ENCODE measurements at regions not wholly inside any gene's neighbourhood (a gene's known extent, or its start where the extent isn't known, plus 50 kb on each side); places are given as distances from the start of the nearest gene placed in this dataset.

DNA sequence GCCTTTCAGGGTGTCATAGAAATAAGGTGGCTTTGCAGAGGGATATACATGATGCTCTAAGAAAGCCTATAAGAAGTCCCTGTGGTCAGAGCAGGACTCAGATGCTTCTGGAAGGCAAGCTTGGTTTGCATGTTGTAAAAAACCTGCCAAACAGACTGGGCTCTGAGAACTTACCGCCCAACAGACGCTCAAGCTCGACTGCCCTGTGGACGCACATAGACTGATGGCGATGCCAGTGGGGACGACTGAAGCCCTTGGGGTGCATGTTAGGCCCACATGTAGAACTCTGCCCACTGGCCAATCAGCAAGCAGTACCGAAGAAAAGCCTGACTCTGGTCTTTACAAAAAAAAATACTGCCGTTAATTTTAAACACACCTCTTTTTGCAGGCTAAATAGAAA lies 133.8 kb downstream of the NAV1 start (continued):
- TF ChIP-seq NANOG (IDR thresholded peaks at IDR 0.05; ENCODE audit: borderline replicate concordance), result no peak
- TF ChIP-seq CREB1 (CRISPR knock-in tag; IDR thresholded peaks at IDR 0.05; ENCODE audit: low read depth), result no peak
- TF ChIP-seq, protein P1, sequence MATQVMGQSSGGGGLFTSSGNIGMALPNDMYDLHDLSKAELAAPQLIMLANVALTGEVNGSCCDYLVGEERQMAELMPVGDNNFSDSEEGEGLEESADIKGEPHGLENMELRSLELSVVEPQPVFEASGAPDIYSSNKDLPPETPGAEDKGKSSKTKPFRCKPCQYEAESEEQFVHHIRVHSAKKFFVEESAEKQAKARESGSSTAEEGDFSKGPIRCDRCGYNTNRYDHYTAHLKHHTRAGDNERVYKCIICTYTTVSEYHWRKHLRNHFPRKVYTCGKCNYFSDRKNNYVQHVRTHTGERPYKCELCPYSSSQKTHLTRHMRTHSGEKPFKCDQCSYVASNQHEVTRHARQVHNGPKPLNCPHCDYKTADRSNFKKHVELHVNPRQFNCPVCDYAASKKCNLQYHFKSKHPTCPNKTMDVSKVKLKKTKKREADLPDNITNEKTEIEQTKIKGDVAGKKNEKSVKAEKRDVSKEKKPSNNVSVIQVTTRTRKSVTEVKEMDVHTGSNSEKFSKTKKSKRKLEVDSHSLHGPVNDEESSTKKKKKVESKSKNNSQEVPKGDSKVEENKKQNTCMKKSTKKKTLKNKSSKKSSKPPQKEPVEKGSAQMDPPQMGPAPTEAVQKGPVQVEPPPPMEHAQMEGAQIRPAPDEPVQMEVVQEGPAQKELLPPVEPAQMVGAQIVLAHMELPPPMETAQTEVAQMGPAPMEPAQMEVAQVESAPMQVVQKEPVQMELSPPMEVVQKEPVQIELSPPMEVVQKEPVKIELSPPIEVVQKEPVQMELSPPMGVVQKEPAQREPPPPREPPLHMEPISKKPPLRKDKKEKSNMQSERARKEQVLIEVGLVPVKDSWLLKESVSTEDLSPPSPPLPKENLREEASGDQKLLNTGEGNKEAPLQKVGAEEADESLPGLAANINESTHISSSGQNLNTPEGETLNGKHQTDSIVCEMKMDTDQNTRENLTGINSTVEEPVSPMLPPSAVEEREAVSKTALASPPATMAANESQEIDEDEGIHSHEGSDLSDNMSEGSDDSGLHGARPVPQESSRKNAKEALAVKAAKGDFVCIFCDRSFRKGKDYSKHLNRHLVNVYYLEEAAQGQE (IDR thresholded peaks at IDR 0.05; ENCODE audit: unreplicated experiment), result no peak
- no peak for TF ChIP-seq JUNB (IDR thresholded peaks at IDR 0.05; ENCODE audit: unreplicated experiment)
- no peak for TF ChIP-seq EZH2phosphoT487 (IDR thresholded peaks at IDR 0.05; ENCODE audit: unreplicated experiment)

DNA sequence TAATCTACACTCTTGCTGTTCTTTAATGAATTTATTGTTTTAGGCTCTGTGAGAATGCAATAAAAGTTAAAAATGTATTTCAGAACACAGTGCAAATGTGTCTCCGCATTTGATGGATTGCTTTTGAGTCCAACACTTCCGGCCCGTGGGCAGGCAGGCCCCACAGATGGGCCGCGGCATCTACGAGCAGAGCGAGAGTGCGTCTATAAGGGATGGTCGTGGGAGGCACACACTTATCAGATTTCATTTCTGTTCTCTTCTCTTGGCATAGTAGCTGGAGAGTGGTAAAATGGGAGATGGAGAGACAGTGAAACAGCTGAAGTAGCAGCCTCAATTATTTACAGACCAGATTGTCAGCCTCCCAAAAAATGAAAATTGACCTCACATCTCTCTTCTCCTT lies 134.2 kb downstream of the NAV1 start:
- H3K27ac ChIP-seq (ENCODE audit: low read depth), result no peak overlapping the region
- H3K4me3 Mint-ChIP-seq, result no peak overlapping the region
- peaks cover 35% of the 10 kb centered on the region; the same call in 1 of the 2 replicates for H3K79me2 ChIP-seq (replicated peaks; ENCODE audit: insufficient read depth)
- no peak for TF ChIP-seq STAT1 (IDR thresholded peaks at IDR 0.05; ENCODE audit: unreplicated experiment)
- no peak for TF ChIP-seq ZNF114 (CRISPR knock-in tag; IDR thresholded peaks at IDR 0.05)
- TF ChIP-seq EZH2 (IDR thresholded peaks at IDR 0.05; ENCODE audit: low read depth, unreplicated experiment), result no peak
- TF ChIP-seq, protein P2, sequence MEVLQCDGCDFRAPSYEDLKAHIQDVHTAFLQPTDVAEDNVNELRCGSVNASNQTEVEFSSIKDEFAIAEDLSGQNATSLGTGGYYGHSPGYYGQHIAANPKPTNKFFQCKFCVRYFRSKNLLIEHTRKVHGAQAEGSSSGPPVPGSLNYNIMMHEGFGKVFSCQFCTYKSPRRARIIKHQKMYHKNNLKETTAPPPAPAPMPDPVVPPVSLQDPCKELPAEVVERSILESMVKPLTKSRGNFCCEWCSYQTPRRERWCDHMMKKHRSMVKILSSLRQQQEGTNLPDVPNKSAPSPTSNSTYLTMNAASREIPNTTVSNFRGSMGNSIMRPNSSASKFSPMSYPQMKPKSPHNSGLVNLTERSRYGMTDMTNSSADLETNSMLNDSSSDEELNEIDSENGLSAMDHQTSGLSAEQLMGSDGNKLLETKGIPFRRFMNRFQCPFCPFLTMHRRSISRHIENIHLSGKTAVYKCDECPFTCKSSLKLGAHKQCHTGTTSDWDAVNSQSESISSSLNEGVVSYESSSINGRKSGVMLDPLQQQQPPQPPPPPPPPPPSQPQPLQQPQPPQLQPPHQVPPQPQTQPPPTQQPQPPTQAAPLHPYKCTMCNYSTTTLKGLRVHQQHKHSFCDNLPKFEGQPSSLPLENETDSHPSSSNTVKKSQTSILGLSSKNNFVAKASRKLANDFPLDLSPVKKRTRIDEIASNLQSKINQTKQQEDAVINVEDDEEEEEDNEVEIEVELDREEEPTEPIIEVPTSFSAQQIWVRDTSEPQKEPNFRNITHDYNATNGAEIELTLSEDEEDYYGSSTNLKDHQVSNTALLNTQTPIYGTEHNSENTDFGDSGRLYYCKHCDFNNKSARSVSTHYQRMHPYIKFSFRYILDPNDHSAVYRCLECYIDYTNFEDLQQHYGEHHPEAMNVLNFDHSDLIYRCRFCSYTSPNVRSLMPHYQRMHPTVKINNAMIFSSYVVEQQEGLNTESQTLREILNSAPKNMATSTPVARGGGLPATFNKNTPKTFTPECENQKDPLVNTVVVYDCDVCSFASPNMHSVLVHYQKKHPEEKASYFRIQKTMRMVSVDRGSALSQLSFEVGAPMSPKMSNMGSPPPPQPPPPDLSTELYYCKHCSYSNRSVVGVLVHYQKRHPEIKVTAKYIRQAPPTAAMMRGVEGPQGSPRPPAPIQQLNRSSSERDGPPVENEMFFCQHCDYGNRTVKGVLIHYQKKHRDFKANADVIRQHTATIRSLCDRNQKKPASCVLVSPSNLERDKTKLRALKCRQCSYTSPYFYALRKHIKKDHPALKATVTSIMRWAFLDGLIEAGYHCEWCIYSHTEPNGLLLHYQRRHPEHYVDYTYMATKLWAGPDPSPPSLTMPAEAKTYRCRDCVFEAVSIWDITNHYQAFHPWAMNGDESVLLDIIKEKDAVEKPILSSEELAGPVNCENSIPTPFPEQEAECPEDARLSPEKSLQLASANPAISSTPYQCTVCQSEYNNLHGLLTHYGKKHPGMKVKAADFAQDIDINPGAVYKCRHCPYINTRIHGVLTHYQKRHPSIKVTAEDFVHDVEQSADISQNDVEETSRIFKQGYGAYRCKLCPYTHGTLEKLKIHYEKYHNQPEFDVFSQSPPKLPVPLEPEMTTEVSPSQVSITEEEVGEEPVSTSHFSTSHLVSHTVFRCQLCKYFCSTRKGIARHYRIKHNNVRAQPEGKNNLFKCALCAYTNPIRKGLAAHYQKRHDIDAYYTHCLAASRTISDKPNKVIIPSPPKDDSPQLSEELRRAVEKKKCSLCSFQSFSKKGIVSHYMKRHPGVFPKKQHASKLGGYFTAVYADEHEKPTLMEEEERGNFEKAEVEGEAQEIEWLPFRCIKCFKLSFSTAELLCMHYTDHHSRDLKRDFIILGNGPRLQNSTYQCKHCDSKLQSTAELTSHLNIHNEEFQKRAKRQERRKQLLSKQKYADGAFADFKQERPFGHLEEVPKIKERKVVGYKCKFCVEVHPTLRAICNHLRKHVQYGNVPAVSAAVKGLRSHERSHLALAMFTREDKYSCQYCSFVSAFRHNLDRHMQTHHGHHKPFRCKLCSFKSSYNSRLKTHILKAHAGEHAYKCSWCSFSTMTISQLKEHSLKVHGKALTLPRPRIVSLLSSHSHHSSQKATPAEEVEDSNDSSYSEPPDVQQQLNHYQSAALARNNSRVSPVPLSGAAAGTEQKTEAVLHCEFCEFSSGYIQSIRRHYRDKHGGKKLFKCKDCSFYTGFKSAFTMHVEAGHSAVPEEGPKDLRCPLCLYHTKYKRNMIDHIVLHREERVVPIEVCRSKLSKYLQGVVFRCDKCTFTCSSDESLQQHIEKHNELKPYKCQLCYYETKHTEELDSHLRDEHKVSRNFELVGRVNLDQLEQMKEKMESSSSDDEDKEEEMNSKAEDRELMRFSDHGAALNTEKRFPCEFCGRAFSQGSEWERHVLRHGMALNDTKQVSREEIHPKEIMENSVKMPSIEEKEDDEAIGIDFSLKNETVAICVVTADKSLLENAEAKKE (CRISPR knock-in tag; IDR thresholded peaks at IDR 0.05), result no peak
- TF ChIP-seq ZNF331 (CRISPR knock-in tag; IDR thresholded peaks at IDR 0.05; ENCODE audit: low read depth), result no peak
- TF ChIP-seq, protein P3, sequence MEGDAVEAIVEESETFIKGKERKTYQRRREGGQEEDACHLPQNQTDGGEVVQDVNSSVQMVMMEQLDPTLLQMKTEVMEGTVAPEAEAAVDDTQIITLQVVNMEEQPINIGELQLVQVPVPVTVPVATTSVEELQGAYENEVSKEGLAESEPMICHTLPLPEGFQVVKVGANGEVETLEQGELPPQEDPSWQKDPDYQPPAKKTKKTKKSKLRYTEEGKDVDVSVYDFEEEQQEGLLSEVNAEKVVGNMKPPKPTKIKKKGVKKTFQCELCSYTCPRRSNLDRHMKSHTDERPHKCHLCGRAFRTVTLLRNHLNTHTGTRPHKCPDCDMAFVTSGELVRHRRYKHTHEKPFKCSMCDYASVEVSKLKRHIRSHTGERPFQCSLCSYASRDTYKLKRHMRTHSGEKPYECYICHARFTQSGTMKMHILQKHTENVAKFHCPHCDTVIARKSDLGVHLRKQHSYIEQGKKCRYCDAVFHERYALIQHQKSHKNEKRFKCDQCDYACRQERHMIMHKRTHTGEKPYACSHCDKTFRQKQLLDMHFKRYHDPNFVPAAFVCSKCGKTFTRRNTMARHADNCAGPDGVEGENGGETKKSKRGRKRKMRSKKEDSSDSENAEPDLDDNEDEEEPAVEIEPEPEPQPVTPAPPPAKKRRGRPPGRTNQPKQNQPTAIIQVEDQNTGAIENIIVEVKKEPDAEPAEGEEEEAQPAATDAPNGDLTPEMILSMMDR (conservative IDR thresholded peaks at IDR 0.05; ENCODE audit: low read depth in 2 of 2), result no peak
- no peak for TF ChIP-seq CREB1 (CRISPR knock-in tag; IDR thresholded peaks at IDR 0.05; ENCODE audit: low read depth)
- no peak for TF ChIP-seq EZH2phosphoT487 (IDR thresholded peaks at IDR 0.05; ENCODE audit: unreplicated experiment)
- TF ChIP-seq JUNB (IDR thresholded peaks at IDR 0.05; ENCODE audit: unreplicated experiment), result no peak
- TF ChIP-seq POLR2AphosphoS5 (IDR thresholded peaks at IDR 0.05; ENCODE audit: low read depth), result no peak
- TF ChIP-seq NANOG (IDR thresholded peaks at IDR 0.05; ENCODE audit: borderline replicate concordance), result no peak

More for the DNA sequence above, 134.2 kb downstream of the NAV1 start:
- Mint-ChIP-seq H3K27me3 (ENCODE audit: insufficient read depth, low read depth, poor library complexity) (peaks cover 2% of the 10 kb centered on the region), H3K9me3 (no peaks in the 10 kb centered on the region), H3K36me3 (ENCODE audit: low read depth) (no peaks in the 10 kb centered on the region), H3K27ac (no peak overlapping the region), H3K4me1 (peaks cover 35% of the 10 kb centered on the region)
- no peak overlapping the region for H3K4me2 ChIP-seq
- peaks cover 29% of the 10 kb centered on the region for H3K4me1 ChIP-seq (ENCODE audit: insufficient read depth)
- no peaks in the 10 kb centered on the region for H3F3A ChIP-seq (replicated peaks; ENCODE audit: low read depth)
- ATAC-seq, result no peak
- no peak overlapping the region for H3K4me3 ChIP-seq
- no peaks in the 10 kb centered on the region for H3K36me3 ChIP-seq (ENCODE audit: insufficient read depth)
- H3K27me3 ChIP-seq (ENCODE audit: insufficient read depth), result no peaks in the 10 kb centered on the region
- no peaks in the 10 kb centered on the region for H3K9me2 ChIP-seq (ENCODE audit: insufficient read depth)
- H4K20me1 ChIP-seq (replicated peaks; ENCODE audit: insufficient read depth), result no peaks in the 10 kb centered on the region
- DNase-seq (ENCODE audit: low spot score), result no peak
- H2AFZ ChIP-seq, result no peak overlapping the region
